ENCODE measurements at regions not wholly inside any gene's neighbourhood (a gene's known extent, or its start where the extent isn't known, plus 50 kb on each side); places are given as distances from the start of the nearest gene placed in this dataset.

DNA sequence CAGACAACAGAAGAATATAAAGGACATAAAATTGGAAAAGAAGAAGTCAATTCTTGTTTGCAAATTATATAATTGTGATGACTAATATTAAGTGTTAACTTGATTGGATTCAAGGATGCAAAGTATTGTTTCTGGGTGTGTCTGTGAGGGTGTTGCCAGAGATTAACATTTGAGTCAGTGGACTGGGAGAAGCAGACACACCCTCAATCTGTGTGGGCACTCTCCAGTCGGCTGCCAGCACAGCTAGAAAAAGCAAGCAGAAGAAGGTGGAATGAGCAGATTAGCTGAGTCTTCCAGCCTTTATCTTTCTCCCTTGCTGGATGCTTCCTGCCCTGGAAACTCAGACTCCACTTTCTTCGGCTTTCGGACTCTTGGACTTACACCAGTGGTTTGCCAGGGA lies 51.7 kb downstream of the UBE2NL start:
- H3K4me1 ChIP-seq: no peaks in the 10 kb centered on the region
- 76 to 80% methylated on average over 3 of the region's 3 CpGs for WGBS, 2 donors
- no peak for DNase-seq
- H3K9me3 ChIP-seq: no peaks in the 10 kb centered on the region
- no peak overlapping the region for H3K4me3 ChIP-seq
- intact Hi-C loops (cut with DNase I): no loop called here
- H3K27me3 ChIP-seq: no peaks in the 10 kb centered on the region
- H3K36me3 ChIP-seq: no peaks in the 10 kb centered on the region
- no peak overlapping the region for H3K27ac ChIP-seq
- TF ChIP-seq, protein P1, sequence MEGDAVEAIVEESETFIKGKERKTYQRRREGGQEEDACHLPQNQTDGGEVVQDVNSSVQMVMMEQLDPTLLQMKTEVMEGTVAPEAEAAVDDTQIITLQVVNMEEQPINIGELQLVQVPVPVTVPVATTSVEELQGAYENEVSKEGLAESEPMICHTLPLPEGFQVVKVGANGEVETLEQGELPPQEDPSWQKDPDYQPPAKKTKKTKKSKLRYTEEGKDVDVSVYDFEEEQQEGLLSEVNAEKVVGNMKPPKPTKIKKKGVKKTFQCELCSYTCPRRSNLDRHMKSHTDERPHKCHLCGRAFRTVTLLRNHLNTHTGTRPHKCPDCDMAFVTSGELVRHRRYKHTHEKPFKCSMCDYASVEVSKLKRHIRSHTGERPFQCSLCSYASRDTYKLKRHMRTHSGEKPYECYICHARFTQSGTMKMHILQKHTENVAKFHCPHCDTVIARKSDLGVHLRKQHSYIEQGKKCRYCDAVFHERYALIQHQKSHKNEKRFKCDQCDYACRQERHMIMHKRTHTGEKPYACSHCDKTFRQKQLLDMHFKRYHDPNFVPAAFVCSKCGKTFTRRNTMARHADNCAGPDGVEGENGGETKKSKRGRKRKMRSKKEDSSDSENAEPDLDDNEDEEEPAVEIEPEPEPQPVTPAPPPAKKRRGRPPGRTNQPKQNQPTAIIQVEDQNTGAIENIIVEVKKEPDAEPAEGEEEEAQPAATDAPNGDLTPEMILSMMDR (IDR thresholded peaks at IDR 0.05): no peak
- TF ChIP-seq POLR2AphosphoS5 (IDR thresholded peaks at IDR 0.05): no peak
- no peak for TF ChIP-seq POLR2A (IDR thresholded peaks at IDR 0.05)
- TF ChIP-seq EP300 (IDR thresholded peaks at IDR 0.05): no peak

DNA sequence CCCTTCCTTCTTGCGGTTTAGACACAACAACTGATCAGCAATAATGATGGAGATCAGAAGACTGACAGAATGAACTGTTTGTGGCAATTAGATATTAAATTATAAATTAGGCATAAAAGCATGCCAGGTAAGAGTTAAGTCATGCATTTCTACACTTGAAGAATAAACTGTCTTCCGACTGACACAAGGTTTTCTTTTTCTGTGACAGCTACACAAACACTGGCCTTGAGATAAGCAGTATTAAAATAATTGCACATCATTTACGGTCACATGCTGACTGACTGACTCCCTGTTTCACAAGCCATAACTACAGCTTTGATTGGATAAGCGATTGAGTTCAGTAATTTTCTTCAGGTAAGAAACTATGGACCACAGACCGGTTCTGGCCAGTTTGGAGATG lies 56.2 kb downstream of the UBE2NL start:
- no peak for TF ChIP-seq POLR2A (IDR thresholded peaks at IDR 0.05)
- TF ChIP-seq, protein P1 (IDR thresholded peaks at IDR 0.05): no peak
- TF ChIP-seq POLR2AphosphoS5 (IDR thresholded peaks at IDR 0.05): no peak
- no peak for TF ChIP-seq EP300 (IDR thresholded peaks at IDR 0.05)
- Histone ChIP-seq H3K4me1 (no peaks in the 10 kb centered on the region), H3K27ac (no peak overlapping the region), H3K36me3 (no peaks in the 10 kb centered on the region), H3K27me3 (no peaks in the 10 kb centered on the region), H3K9me3 (no peaks in the 10 kb centered on the region), H3K4me3 (no peak overlapping the region)
- 83 to 86% methylated on average over 5 of the region's 5 CpGs for WGBS, 2 donors
- DNase-seq: no peak
- intact Hi-C loops (cut with DNase I): no loop called here

DNA sequence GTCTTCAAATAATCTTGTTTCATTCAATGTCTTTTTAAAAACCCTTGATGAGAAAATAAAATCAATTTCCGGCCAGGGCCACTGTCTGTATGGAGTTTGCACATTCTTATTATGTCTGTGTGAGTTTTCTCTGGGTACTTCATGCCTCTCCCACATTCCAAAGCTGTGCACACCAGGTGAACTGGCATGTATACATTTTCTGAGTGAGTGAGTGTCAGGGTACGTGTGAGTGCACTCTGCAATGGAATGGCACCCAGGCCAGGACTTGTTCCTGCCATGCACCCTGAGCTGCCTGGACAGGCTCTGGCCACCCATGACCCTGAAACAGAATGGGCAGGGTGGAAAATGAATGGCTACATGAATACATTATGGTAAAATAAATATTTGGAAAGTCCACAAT lies 61.3 kb downstream of the UBE2NL start:
- H3K27me3 ChIP-seq: no peaks in the 10 kb centered on the region
- WGBS, 2 donors: 71 to 79% methylated on average over 2 of the region's 2 CpGs

DNA sequence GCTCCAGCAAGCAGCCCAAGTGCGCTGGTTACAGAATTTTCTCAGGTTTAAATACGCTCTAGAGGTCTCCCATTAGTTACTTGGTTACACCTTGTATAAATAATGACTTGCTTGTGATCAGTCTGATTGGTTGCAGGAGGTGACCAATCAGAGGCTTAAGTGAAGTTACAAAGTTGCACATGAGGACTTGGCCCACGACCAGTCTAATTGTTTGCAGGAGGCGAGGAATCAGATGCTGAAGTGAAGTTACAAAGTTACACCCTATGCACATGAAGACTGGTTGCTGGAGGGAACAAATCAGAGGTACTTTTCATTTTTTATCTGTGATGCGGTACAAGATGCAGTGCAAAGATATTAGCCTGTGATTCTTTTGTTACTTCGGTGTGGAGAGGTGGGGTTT lies 80.7 kb downstream of the UBE2NL start:
- intact Hi-C loops (cut with DNase I): no loop called here
- TF ChIP-seq EP300 (IDR thresholded peaks at IDR 0.05) (no peak), POLR2AphosphoS5 (IDR thresholded peaks at IDR 0.05) (no peak)
- 84 to 90% methylated on average over 6 of the region's 6 CpGs for WGBS, 2 donors
- Histone ChIP-seq H3K4me3 (no peak overlapping the region), H3K27ac (no peak overlapping the region), H3K4me1 (no peaks in the 10 kb centered on the region), H3K36me3 (no peaks in the 10 kb centered on the region), H3K9me3 (no peaks in the 10 kb centered on the region), H3K27me3 (no peaks in the 10 kb centered on the region)
- no peak for DNase-seq

More for the DNA sequence above, 61.3 kb downstream of the UBE2NL start:
- no peak for DNase-seq
- no peak overlapping the region for H3K27ac ChIP-seq
- intact Hi-C loops (cut with DNase I): no loop called here
- no peaks in the 10 kb centered on the region for H3K9me3 ChIP-seq
- no peak overlapping the region for H3K4me3 ChIP-seq
- TF ChIP-seq POLR2AphosphoS5 (IDR thresholded peaks at IDR 0.05): no peak
- TF ChIP-seq, protein P1 (IDR thresholded peaks at IDR 0.05): no peak
- TF ChIP-seq POLR2A (IDR thresholded peaks at IDR 0.05): no peak
- no peak for TF ChIP-seq EP300 (IDR thresholded peaks at IDR 0.05)
- no peaks in the 10 kb centered on the region for H3K36me3 ChIP-seq
- no peaks in the 10 kb centered on the region for H3K4me1 ChIP-seq

DNA sequence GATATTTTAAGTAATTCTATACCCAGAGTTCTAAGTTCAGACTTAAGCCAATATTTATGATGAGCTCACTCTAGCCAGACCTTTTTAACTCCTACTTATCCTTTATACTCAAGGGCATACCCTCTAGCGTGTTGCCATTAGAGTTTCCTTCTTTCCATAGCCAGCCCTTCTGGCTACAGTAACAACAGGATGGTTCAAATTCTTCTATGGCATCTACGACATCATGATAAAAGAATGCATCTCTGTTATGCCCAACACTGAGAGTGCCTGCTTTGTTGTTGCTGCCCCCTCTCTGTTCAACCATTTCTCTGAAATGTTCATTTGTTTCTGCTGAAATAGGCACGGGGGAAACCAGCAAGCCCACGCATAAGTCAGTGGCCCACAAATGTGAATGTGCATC lies 104.5 kb downstream of the UBE2NL start:
- no peaks in the 10 kb centered on the region for H3K27me3 ChIP-seq
- H3K4me1 ChIP-seq: no peaks in the 10 kb centered on the region
- H3K9me3 ChIP-seq: no peaks in the 10 kb centered on the region
- no peak for DNase-seq
- intact Hi-C loops (cut with DNase I): no loop called here
- no peaks in the 10 kb centered on the region for H3K36me3 ChIP-seq
- no peak overlapping the region for H3K4me3 ChIP-seq
- no peak for TF ChIP-seq EP300 (IDR thresholded peaks at IDR 0.05)
- WGBS, 2 donors: 78 to 83% methylated on average over 4 of the region's 4 CpGs
- no peak overlapping the region for H3K27ac ChIP-seq

DNA sequence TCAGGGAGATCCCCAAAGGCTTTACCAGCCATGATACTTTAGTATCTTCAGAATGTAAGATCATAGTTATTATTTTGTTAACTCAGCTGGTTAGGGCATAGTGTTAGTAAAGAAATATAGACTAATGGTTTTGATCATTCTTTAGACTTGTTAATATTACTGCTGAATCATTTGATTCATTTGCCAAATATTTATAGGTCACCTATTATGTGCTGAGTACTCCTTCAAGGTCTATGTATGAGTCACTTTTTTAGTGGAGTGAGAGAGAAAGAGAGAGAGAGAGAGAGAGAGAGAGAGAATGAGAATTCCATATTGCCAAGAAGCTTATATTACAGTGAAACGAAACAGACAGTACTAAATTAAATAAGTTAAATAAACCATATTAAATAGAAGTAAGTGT lies 110.3 kb downstream of the UBE2NL start:
- no peak for DNase-seq
- H3K4me1 ChIP-seq: no peaks in the 10 kb centered on the region
- TF ChIP-seq EP300 (IDR thresholded peaks at IDR 0.05) (no peak), POLR2AphosphoS5 (IDR thresholded peaks at IDR 0.05) (no peak), POLR2A (IDR thresholded peaks at IDR 0.05) (no peak)
- TF ChIP-seq, protein P1 (IDR thresholded peaks at IDR 0.05): no peak
- WGBS, 2 donors: 76 to 77% methylated on average over 1 of the region's 1 CpG
- H3K9me3 ChIP-seq: no peaks in the 10 kb centered on the region
- no peak overlapping the region for H3K4me3 ChIP-seq
- no peaks in the 10 kb centered on the region for H3K36me3 ChIP-seq
- no peak overlapping the region for H3K27ac ChIP-seq
- intact Hi-C loops (cut with DNase I): no loop called here
- no peaks in the 10 kb centered on the region for H3K27me3 ChIP-seq
